ENCODE measurements at regions not wholly inside any gene's neighbourhood (a gene's known extent, or its start where the extent isn't known, plus 50 kb on each side); places are given as distances from the start of the nearest gene placed in this dataset.
A peak's percentile ranks its signal among the peaks of the same experiment; 100 is the strongest.

- peak overlapping the region; percentile 8 for H3K27ac ChIP-seq (ENCODE audit: low read depth, low read length)
- H3K4me3 ChIP-seq (ENCODE audit: low read length), result peak overlapping the region; percentile 48
- H3K4me1 Mint-ChIP-seq, result peaks cover 10 to 51% (median 30%) of the 10 kb centered on the region in 7 donors
- ChIA-PET POLR2A (no interaction called here), CTCF (interaction anchor here (0.6 to 0.7 kb wide), 2 partner anchors 9 to 58 kb away, joined by 3 to 7 read pairs; no protein-coding TSS in a partner anchor)
- no peaks in the 10 kb centered on the region for H3K36me3 ChIP-seq (ENCODE audit: control insufficient read depth in 2 of 3, insufficient read depth in 3 of 3, low read length in 3 of 3)
- no peaks in the 10 kb centered on the region for H3K9me3 ChIP-seq (ENCODE audit: control insufficient read depth in 2 of 3, low read length in 3 of 3)
- no peaks in the 10 kb centered on the region for H3K27me3 ChIP-seq (ENCODE audit: control insufficient read depth in 2 of 2, insufficient read depth in 2 of 2, low read length in 2 of 2)
- ATAC-seq, result peak; percentile 41
- intact Hi-C loops (cut with micrococcal nuclease), result loop anchor here (1.0 to 5.0 kb wide), 4 partner anchors 54 to 1010 kb away; partner anchors contain the start of genes ANKRA2 (in 1 of the 2), GFM2 (in 1 of the 2), NSA2 (in 1 of the 2) and UTP15 (in 1 of the 2)
- peaks cover 21 to 22% of the 10 kb centered on the region in 2 donors for H3K4me1 ChIP-seq (ENCODE audit: control insufficient read depth in 2 of 2, insufficient read depth in 2 of 2, low read length in 2 of 2)
- peak in 7 of 9 donors; percentile 6 to 43 (median 24) for DNase-seq
- H3K36me3 Mint-ChIP-seq, result peaks cover 0 to 7% (median 0%) of the 10 kb centered on the region in 5 donors
- H3K9me3 Mint-ChIP-seq, result peaks cover 0 to 1% (median 0%) of the 10 kb centered on the region in 11 donors
- peaks cover 0 to 12% (median 0%) of the 10 kb centered on the region in 5 donors for H3K27me3 Mint-ChIP-seq
- peak overlapping the region; percentile 41 to 92 (median 71) for H3K4me3 Mint-ChIP-seq
- H3K27ac Mint-ChIP-seq, result peak overlapping the region; percentile 51 to 97 (median 81)
Measured at GRCh38 chr5:74576941-74577456, 63.5 kb downstream of the ENC1 start.

GRCh38 chr5:74575741-74576538 is 64.6 kb downstream of the ENC1 start:
- Mint-ChIP-seq H3K4me1 (peaks cover 10 to 59% (median 30%) of the 10 kb centered on the region in 7 donors), H3K27me3 (peaks cover 0 to 11% (median 0%) of the 10 kb centered on the region in 5 donors), H3K9me3 (peaks cover 0 to 4% (median 0%) of the 10 kb centered on the region in 11 donors), H3K4me3 (peak overlapping the region in 9 of 10 donors; percentile 37 to 92 (median 69)), H3K36me3 (peaks cover 0 to 7% (median 0%) of the 10 kb centered on the region in 5 donors), H3K27ac (peak overlapping the region in 7 of 9 donors; percentile 38 to 97 (median 82))
- no peaks in the 10 kb centered on the region for H3K9me3 ChIP-seq (ENCODE audit: control insufficient read depth in 2 of 3, low read length in 3 of 3)
- CTCF ChIA-PET, result no interaction called here
- peaks cover 21 to 22% of the 10 kb centered on the region in 2 donors for H3K4me1 ChIP-seq (ENCODE audit: control insufficient read depth in 2 of 2, insufficient read depth in 2 of 2, low read length in 2 of 2)
- H3K36me3 ChIP-seq (ENCODE audit: control insufficient read depth in 2 of 3, insufficient read depth in 3 of 3, low read length in 3 of 3), result no peaks in the 10 kb centered on the region
- H3K4me3 ChIP-seq (ENCODE audit: low read length), result peak overlapping the region; percentile 3
- no peaks in the 10 kb centered on the region for H3K27me3 ChIP-seq (ENCODE audit: control insufficient read depth in 2 of 2, insufficient read depth in 2 of 2, low read length in 2 of 2)
- POLR2A ChIA-PET, result interaction anchor here (1.1 kb wide), 1 partner anchor 65 kb away, joined by 3 read pairs; the partner anchor contains the start of gene ENC1
- intact Hi-C loops (cut with micrococcal nuclease), result loop anchor here (2.0 to 5.0 kb wide), 3 partner anchors 55 to 1009 kb away; partner anchors contain the start of genes ANKRA2 (in 1 of the 2), GFM2 (in 1 of the 2), NSA2 (in 1 of the 2) and UTP15 (in 1 of the 2)
- ATAC-seq (no peak), DNase-seq (no peak)
- peak overlapping the region; percentile 6 for H3K27ac ChIP-seq (ENCODE audit: low read depth, low read length)

- H3K27me3 Mint-ChIP-seq, result peaks cover 0 to 31% (median 0%) of the 10 kb centered on the region in 5 donors
- no peaks in the 10 kb centered on the region for H3K27me3 ChIP-seq (ENCODE audit: control insufficient read depth in 2 of 2, insufficient read depth in 2 of 2, low read length in 2 of 2)
- no peaks in the 10 kb centered on the region for H3K36me3 ChIP-seq (ENCODE audit: control insufficient read depth in 2 of 3, insufficient read depth in 3 of 3, low read length in 3 of 3)
- H3K4me3 Mint-ChIP-seq, result no peak overlapping the region
- peaks cover 0 to 15% (median 2%) of the 10 kb centered on the region in 7 donors for H3K4me1 Mint-ChIP-seq
- no peak overlapping the region for H3K4me3 ChIP-seq (ENCODE audit: low read length)
- no peak overlapping the region for H3K27ac Mint-ChIP-seq
- intact Hi-C loops (cut with micrococcal nuclease), result no loop called here
- DNase-seq, result no peak
- H3K9me3 ChIP-seq (ENCODE audit: control insufficient read depth in 2 of 3, low read length in 3 of 3), result no peaks in the 10 kb centered on the region
- no peaks in the 10 kb centered on the region for H3K4me1 ChIP-seq (ENCODE audit: control insufficient read depth in 2 of 2, insufficient read depth in 2 of 2, low read length in 2 of 2)
- ATAC-seq, result no peak
- no peak overlapping the region for H3K27ac ChIP-seq (ENCODE audit: low read depth, low read length)
- peaks cover 0 to 4% (median 0%) of the 10 kb centered on the region in 5 donors for H3K36me3 Mint-ChIP-seq
- ChIA-PET CTCF (no interaction called here), POLR2A (no interaction called here)
- H3K9me3 Mint-ChIP-seq, result peaks cover 0 to 18% (median 3%) of the 10 kb centered on the region in 11 donors
Measured at GRCh38 chr5:74570250-74570649, 70.3 kb downstream of the ENC1 start.

GRCh38 chr5:74567411-74567995 is 73.0 kb downstream of the ENC1 start:
- peaks cover 0 to 4% (median 0%) of the 10 kb centered on the region in 5 donors for H3K36me3 Mint-ChIP-seq
- Histone ChIP-seq H3K9me3 (ENCODE audit: control insufficient read depth in 2 of 3, low read length in 3 of 3) (no peaks in the 10 kb centered on the region), H3K27me3 (ENCODE audit: control insufficient read depth in 2 of 2, insufficient read depth in 2 of 2, low read length in 2 of 2) (no peaks in the 10 kb centered on the region), H3K36me3 (ENCODE audit: control insufficient read depth in 2 of 3, insufficient read depth in 3 of 3, low read length in 3 of 3) (no peaks in the 10 kb centered on the region), H3K4me3 (ENCODE audit: low read length) (no peak overlapping the region), H3K4me1 (ENCODE audit: control insufficient read depth in 2 of 2, insufficient read depth in 2 of 2, low read length in 2 of 2) (no peaks in the 10 kb centered on the region), H3K27ac (ENCODE audit: low read depth, low read length) (no peak overlapping the region)
- intact Hi-C loops (cut with micrococcal nuclease), result no loop called here
- CTCF ChIA-PET, result no interaction called here
- H3K9me3 Mint-ChIP-seq, result peaks cover 0 to 18% (median 3%) of the 10 kb centered on the region in 11 donors
- no peak overlapping the region for H3K27ac Mint-ChIP-seq
- ATAC-seq (no peak), DNase-seq (no peak)
- H3K27me3 Mint-ChIP-seq, result peaks cover 0 to 27% (median 0%) of the 10 kb centered on the region in 5 donors
- peaks cover 0 to 15% (median 0%) of the 10 kb centered on the region in 7 donors for H3K4me1 Mint-ChIP-seq
- POLR2A ChIA-PET, result no interaction called here
- H3K4me3 Mint-ChIP-seq, result no peak overlapping the region

GRCh38 chr5:74562122-74562521 is 78.4 kb downstream of the ENC1 start:
- no peaks in the 10 kb centered on the region for H3K9me3 ChIP-seq (ENCODE audit: control insufficient read depth in 2 of 3, low read length in 3 of 3)
- POLR2A ChIA-PET, result no interaction called here
- no peak overlapping the region for H3K27ac ChIP-seq (ENCODE audit: low read depth, low read length)
- no peaks in the 10 kb centered on the region for H3K36me3 ChIP-seq (ENCODE audit: control insufficient read depth in 2 of 3, insufficient read depth in 3 of 3, low read length in 3 of 3)
- Mint-ChIP-seq H3K4me1 (peaks cover 0 to 5% (median 0%) of the 10 kb centered on the region in 7 donors), H3K27ac (no peak overlapping the region), H3K27me3 (peaks cover 0 to 14% (median 7%) of the 10 kb centered on the region in 5 donors), H3K9me3 (no peaks in the 10 kb centered on the region), H3K36me3 (no peaks in the 10 kb centered on the region), H3K4me3 (no peak overlapping the region)
- no peaks in the 10 kb centered on the region for H3K27me3 ChIP-seq (ENCODE audit: control insufficient read depth in 2 of 2, insufficient read depth in 2 of 2, low read length in 2 of 2)
- CTCF ChIA-PET, result no interaction called here
- H3K4me1 ChIP-seq (ENCODE audit: control insufficient read depth in 2 of 2, insufficient read depth in 2 of 2, low read length in 2 of 2), result no peaks in the 10 kb centered on the region
- no peak for DNase-seq
- intact Hi-C loops (cut with micrococcal nuclease), result no loop called here
- no peak for ATAC-seq
- H3K4me3 ChIP-seq (ENCODE audit: low read length), result no peak overlapping the region

- ATAC-seq, result no peak
- Histone ChIP-seq H3K4me3 (ENCODE audit: low read length) (no peak overlapping the region), H3K36me3 (ENCODE audit: control insufficient read depth in 2 of 3, insufficient read depth in 3 of 3, low read length in 3 of 3) (no peaks in the 10 kb centered on the region), H3K27ac (ENCODE audit: low read depth, low read length) (no peak overlapping the region), H3K4me1 (ENCODE audit: control insufficient read depth in 2 of 2, insufficient read depth in 2 of 2, low read length in 2 of 2) (no peaks in the 10 kb centered on the region), H3K27me3 (ENCODE audit: control insufficient read depth in 2 of 2, insufficient read depth in 2 of 2, low read length in 2 of 2) (no peaks in the 10 kb centered on the region), H3K9me3 (ENCODE audit: control insufficient read depth in 2 of 3, low read length in 3 of 3) (no peaks in the 10 kb centered on the region)
- Mint-ChIP-seq H3K27ac (no peak overlapping the region), H3K4me3 (no peak overlapping the region), H3K9me3 (no peaks in the 10 kb centered on the region), H3K4me1 (no peaks in the 10 kb centered on the region), H3K27me3 (peaks cover 2 to 8% (median 6%) of the 10 kb centered on the region in 5 donors), H3K36me3 (no peaks in the 10 kb centered on the region)
- ChIA-PET CTCF (no interaction called here), POLR2A (no interaction called here)
- intact Hi-C loops (cut with micrococcal nuclease), result no loop called here
- DNase-seq, result no peak
Measured at GRCh38 chr5:74560245-74560644, 80.3 kb downstream of the ENC1 start.
